ENCODE measurements at regions not wholly inside any gene's neighbourhood (a gene's known extent, or its start where the extent isn't known, plus 50 kb on each side); places are given as distances from the start of the nearest gene placed in this dataset.

GRCh38 chr6:134394208-134394607, 76.3 kb upstream of the SGK1 start:
- TF ChIP-seq, protein P1, sequence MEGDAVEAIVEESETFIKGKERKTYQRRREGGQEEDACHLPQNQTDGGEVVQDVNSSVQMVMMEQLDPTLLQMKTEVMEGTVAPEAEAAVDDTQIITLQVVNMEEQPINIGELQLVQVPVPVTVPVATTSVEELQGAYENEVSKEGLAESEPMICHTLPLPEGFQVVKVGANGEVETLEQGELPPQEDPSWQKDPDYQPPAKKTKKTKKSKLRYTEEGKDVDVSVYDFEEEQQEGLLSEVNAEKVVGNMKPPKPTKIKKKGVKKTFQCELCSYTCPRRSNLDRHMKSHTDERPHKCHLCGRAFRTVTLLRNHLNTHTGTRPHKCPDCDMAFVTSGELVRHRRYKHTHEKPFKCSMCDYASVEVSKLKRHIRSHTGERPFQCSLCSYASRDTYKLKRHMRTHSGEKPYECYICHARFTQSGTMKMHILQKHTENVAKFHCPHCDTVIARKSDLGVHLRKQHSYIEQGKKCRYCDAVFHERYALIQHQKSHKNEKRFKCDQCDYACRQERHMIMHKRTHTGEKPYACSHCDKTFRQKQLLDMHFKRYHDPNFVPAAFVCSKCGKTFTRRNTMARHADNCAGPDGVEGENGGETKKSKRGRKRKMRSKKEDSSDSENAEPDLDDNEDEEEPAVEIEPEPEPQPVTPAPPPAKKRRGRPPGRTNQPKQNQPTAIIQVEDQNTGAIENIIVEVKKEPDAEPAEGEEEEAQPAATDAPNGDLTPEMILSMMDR (IDR thresholded peaks at IDR 0.05), result no peak
- TF ChIP-seq POLR2A (IDR thresholded peaks at IDR 0.05), result no peak
